ENCODE measurements at regions not wholly inside any gene's neighbourhood (a gene's known extent, or its start where the extent isn't known, plus 50 kb on each side); places are given as distances from the start of the nearest gene placed in this dataset.
A peak's percentile ranks its signal among the peaks of the same experiment; 100 is the strongest.

DNA sequence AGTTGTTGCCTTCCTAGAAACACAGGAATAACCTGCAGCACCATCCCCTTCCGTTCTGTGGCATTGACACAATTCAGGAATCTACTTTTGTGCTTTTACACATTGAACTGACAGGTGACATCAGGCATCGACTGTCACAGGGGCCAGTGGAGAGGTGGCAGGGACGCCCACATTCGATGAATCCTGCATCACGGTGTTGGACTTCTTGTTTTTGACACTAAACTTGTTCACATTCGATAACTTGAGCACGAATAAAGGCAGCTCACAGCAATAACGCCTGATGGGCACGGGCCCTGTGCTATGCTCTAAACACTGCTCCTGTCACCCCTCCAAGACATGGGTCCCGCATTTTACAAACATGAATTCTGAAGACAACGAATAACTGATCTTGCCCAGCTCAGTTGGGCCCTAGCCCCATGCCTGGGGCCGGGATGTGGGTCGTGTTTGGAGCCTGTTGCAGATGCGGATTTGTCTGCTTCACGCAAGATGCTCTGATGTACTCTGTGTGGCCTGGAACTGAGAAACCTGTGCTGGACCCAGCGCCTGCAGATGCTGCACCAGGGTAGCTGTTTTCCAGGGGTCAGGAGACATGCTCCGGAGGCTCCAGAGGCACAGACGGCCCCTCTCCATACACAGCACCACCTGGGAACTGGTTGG, 75.7 kb downstream of the TTLL2 start:
- DNase-seq (no peak), ATAC-seq (no peak)
- no peak for TF ChIP-seq CTCF (IDR thresholded peaks at IDR 0.05)
- no peaks in the 10 kb centered on the region for H3K36me3 ChIP-seq (ENCODE audit: low read depth)
- no peak overlapping the region for H3K4me3 ChIP-seq
- no peaks in the 10 kb centered on the region for H3K9me3 ChIP-seq
- intact Hi-C loops (cut with DNase I, micrococcal nuclease): no loop called here
- peaks cover 12% of the 10 kb centered on the region for H3K4me1 ChIP-seq (ENCODE audit: low read depth)

DNA sequence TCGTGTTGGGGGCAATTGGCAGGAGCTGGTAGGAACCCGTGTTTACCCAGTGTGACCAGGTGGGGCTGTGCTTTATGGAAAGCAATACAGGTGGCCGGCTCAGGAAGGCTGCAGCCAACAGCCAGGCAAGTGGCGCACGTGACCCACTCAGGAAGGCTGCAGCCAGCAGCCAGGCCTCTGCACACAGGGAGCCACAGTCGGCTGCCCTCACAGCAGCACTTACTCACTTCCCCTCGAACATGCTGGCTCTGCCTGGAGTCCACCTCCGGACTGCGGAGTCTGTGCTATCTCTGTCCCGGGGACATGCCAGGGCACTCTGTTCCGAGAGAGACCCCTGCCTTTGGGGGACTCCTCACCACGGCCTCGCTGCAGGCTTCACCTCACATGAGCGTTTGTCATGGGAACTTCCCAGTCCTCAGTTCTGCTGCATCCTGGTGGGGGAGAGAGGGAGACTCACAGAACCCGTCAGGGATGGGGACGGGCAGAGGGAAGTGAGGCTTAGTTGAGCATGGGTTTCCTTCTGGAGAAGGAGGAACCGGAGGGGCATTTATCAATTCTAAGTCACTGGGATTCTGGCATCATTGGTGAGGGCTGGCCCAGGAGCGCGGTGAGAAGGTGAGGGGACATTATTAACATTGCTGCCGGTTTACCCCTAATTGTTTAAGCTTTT, 76.8 kb downstream of the TTLL2 start:
- no peak for TF ChIP-seq CTCF (IDR thresholded peaks at IDR 0.05)
- DNase-seq: peak; percentile 74 to 77 (median 77)
- intact Hi-C loops (cut with DNase I, micrococcal nuclease): no loop called here

DNA sequence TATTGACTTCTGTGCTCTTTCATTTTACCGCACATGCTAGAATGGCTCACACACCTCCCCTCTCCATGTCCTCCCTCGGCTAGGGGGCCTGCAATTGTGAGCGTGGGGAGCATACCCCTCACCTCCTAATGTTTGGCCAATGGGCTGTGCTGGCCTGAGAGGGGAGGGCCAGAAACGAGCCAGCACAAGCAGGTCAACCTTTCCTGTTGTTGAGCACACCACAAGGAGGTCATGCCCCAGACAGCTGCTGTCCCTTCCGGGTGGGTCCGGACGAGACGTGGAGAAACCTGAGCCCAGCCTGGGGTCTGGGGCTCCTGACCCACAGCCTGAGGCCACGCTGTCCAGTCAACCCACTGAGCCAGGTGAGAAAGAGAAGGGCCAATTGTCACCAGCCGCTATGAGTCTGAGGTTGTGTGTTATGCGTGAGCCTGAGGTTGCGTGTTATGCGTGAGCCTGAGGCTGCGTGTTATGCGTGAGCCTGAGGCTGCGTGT, 77.4 kb downstream of the TTLL2 start:
- H3K9me3 ChIP-seq: no peaks in the 10 kb centered on the region
- no peaks in the 10 kb centered on the region for H3K36me3 ChIP-seq (ENCODE audit: low read depth)
- H3K4me3 ChIP-seq: no peak overlapping the region
- ATAC-seq (no peak), DNase-seq (no peak)
- intact Hi-C loops (cut with DNase I, micrococcal nuclease): no loop called here
- no peak for TF ChIP-seq CTCF (IDR thresholded peaks at IDR 0.05)
- H3K4me1 ChIP-seq (ENCODE audit: low read depth): peaks cover 12% of the 10 kb centered on the region

More for the DNA sequence above, 76.8 kb downstream of the TTLL2 start:
- peaks cover 12% of the 10 kb centered on the region for H3K4me1 ChIP-seq (ENCODE audit: low read depth)
- H3K36me3 ChIP-seq (ENCODE audit: low read depth): no peaks in the 10 kb centered on the region
- no peaks in the 10 kb centered on the region for H3K9me3 ChIP-seq
- peak; percentile 92 for ATAC-seq
- no peak overlapping the region for H3K4me3 ChIP-seq

DNA sequence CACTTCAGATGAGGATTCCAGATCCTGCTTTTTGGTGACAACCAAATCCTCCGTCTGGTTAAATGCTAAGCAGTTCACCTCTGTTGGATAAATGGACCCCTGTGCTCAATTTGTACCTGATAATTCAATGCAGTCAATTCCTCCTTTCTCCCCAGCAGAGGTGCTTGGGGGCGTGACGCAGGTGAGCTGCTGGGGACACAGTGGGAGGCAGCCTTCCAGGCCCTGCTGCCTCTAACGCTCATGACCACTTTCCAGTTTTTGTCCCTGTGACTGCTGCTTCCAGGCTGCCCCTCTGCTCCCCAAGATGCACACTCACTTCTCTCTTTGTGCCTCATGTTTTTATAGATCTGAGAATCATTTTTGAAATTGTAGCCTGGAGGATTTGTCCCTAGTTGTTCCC, 78.5 kb downstream of the TTLL2 start:
- ATAC-seq (no peak), DNase-seq (no peak)
- no peaks in the 10 kb centered on the region for H3K9me3 ChIP-seq
- peaks cover 12% of the 10 kb centered on the region for H3K4me1 ChIP-seq (ENCODE audit: low read depth)
- no peaks in the 10 kb centered on the region for H3K36me3 ChIP-seq (ENCODE audit: low read depth)
- intact Hi-C loops (cut with DNase I, micrococcal nuclease): no loop called here
- no peak for TF ChIP-seq CTCF (IDR thresholded peaks at IDR 0.05)
- H3K4me3 ChIP-seq: no peak overlapping the region

GRCh38 chr6:167404385-167405049, 79.6 kb downstream of the TTLL2 start:
- no peaks in the 10 kb centered on the region for H3K36me3 ChIP-seq (ENCODE audit: low read depth)
- ATAC-seq (no peak), DNase-seq (no peak)
- intact Hi-C loops (cut with DNase I, micrococcal nuclease): no loop called here
- no peak overlapping the region for H3K4me3 ChIP-seq
- no peak for TF ChIP-seq CTCF (IDR thresholded peaks at IDR 0.05)
- no peaks in the 10 kb centered on the region for H3K9me3 ChIP-seq
- H3K4me1 ChIP-seq (ENCODE audit: low read depth): peaks cover 12% of the 10 kb centered on the region

Data from mucosa of descending colon (tissue), 3 donors.